ENCODE measurements at regions not wholly inside any gene's neighbourhood (a gene's known extent, or its start where the extent isn't known, plus 50 kb on each side); places are given as distances from the start of the nearest gene placed in this dataset.
"Not testable (repeated sequence)": the region's sequence is repeated elsewhere in the genome, so short reads cannot be mapped to it uniquely, and the experiment has no call there.

DNA sequence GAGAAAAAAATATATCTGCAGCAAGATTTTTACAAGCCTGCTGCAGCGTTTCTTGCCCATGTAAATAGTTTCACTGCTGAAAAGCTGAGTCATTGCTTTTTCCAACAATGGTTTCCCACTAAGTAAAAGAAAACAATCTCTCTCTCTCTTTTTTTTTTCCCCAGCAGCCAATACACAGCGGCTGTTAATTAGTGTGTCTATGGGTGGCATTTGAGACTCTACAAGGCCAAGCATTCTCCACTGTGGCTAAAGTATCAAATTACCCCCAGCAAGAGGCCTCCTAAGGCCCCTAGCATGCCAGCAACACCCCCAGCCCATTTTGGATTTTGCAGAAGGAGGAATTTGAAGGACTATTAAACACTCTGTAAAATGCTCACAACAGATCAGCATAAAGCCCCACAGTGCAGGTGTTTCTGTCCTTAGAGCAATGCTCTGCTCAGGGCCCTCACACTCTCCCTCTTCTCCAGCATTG is 837.4 kb downstream of the TRIML1 start:
- Histone ChIP-seq H3K4me3 (no peak overlapping the region), H3K9me3 (no peaks in the 10 kb centered on the region), H3K27me3 (no peaks in the 10 kb centered on the region), H3K27ac (no peak overlapping the region), H3K36me3 (no peaks in the 10 kb centered on the region), H3K4me1 (no peaks in the 10 kb centered on the region)
- ATAC-seq (peak in 3 of 4 donors; percentile 32 to 37 (median 33)), FAIRE-seq (no peak), DNase-seq (no peak)
- intact Hi-C loops (cut with DNase I) = no loop called here
- TF ChIP-seq CTCF (IDR thresholded peaks at IDR 0.05) = no peak
- 11 to 15% methylated on average over 2 of the region's 2 CpGs for WGBS, 2 donors

- not testable (repeated sequence) for ATAC-seq, FAIRE-seq
- 80 to 84% methylated on average over 6 of the region's 6 CpGs for WGBS, 2 donors
These were observed 838.0 kb downstream of the TRIML1 start for GRCh38 chr4:188977232-188977631.

GRCh38 chr4:188984518-188984917 is 845.3 kb downstream of the TRIML1 start:
- TF ChIP-seq CTCF (IDR thresholded peaks at IDR 0.05) = no peak
- intact Hi-C loops (cut with DNase I) = no loop called here
- FAIRE-seq (no peak), ATAC-seq (no peak), DNase-seq (no peak)
- no peak overlapping the region for H3K27ac ChIP-seq
- no peaks in the 10 kb centered on the region for H3K36me3 ChIP-seq
- no peaks in the 10 kb centered on the region for H3K27me3 ChIP-seq
- 77 to 85% methylated on average over 1 of the region's 1 CpG for WGBS, 2 donors
- H3K4me3 ChIP-seq = no peak overlapping the region
- no peaks in the 10 kb centered on the region for H3K9me3 ChIP-seq
- no peaks in the 10 kb centered on the region for H3K4me1 ChIP-seq

More at GRCh38 chr4:188977232-188977631, 838.0 kb downstream of the TRIML1 start:
- H3K27ac ChIP-seq; H3K9me3 ChIP-seq; H3K27me3 ChIP-seq; H3K4me3 ChIP-seq; DNase-seq; H3K36me3 ChIP-seq; H3K4me1 ChIP-seq; intact Hi-C loops (cut with DNase I): not testable (repeated sequence)

- intact Hi-C loops (cut with DNase I) = no loop called here
- no peak for TF ChIP-seq CTCF (IDR thresholded peaks at IDR 0.05)
- no peak overlapping the region for H3K4me3 ChIP-seq
- no peaks in the 10 kb centered on the region for H3K9me3 ChIP-seq
- WGBS, 2 donors = 45 to 47% methylated on average over 2 of the region's 2 CpGs
- FAIRE-seq = no peak
- peaks cover 0 to 2% (median 0%) of the 10 kb centered on the region in 4 donors for H3K27me3 ChIP-seq
- no peak for DNase-seq
- H3K4me1 ChIP-seq = no peaks in the 10 kb centered on the region
- H3K36me3 ChIP-seq = no peaks in the 10 kb centered on the region
- no peak overlapping the region for H3K27ac ChIP-seq
- ATAC-seq = peak in 2 of 4 donors; percentile 26 to 76
These were observed 847.0 kb downstream of the TRIML1 start for GRCh38 chr4:188986271-188986689.

- Histone ChIP-seq H3K4me1 (no peaks in the 10 kb centered on the region), H3K4me3 (no peak overlapping the region), H3K9me3 (no peaks in the 10 kb centered on the region), H3K27ac (no peak overlapping the region), H3K36me3 (no peaks in the 10 kb centered on the region), H3K27me3 (peaks cover 0 to 6% (median 0%) of the 10 kb centered on the region in 4 donors)
- 74 to 94% methylated on average over 1 of the region's 1 CpG for WGBS, 2 donors
- intact Hi-C loops (cut with DNase I) = no loop called here
- no peak for TF ChIP-seq CTCF (IDR thresholded peaks at IDR 0.05)
- no peak for FAIRE-seq
- no peak for DNase-seq
- ATAC-seq = no peak
These were observed 847.8 kb downstream of the TRIML1 start for GRCh38 chr4:188987011-188987410.

Measured in pancreas (tissue), 10 donors.